ENCODE measurements at regions not wholly inside any gene's neighbourhood (a gene's known extent, or its start where the extent isn't known, plus 50 kb on each side); places are given as distances from the start of the nearest gene placed in this dataset.

- H3K9me3 ChIP-seq (ENCODE audit: control insufficient read depth, low read length): no peaks in the 10 kb centered on the region
- H3K27me3 ChIP-seq (ENCODE audit: control insufficient read depth, insufficient read depth, low read length): no peaks in the 10 kb centered on the region
- H3K36me3 ChIP-seq (ENCODE audit: control insufficient read depth, insufficient read depth, low read length): no peaks in the 10 kb centered on the region
- H3K4me3 ChIP-seq (ENCODE audit: low read length): no peak overlapping the region
- peaks cover 2% of the 10 kb centered on the region for H3K4me1 ChIP-seq (ENCODE audit: control insufficient read depth, insufficient read depth, low read length)
- H3K9ac ChIP-seq (ENCODE audit: low read length): no peak overlapping the region
These were observed 119.9 kb upstream of the ANKRD55 start for GRCh38 chr5:56352808-56353590.

- no peaks in the 10 kb centered on the region for H3K4me1 ChIP-seq (ENCODE audit: control insufficient read depth, insufficient read depth, low read length)
- no peaks in the 10 kb centered on the region for H3K9me3 ChIP-seq (ENCODE audit: control insufficient read depth, low read length)
- H3K36me3 ChIP-seq (ENCODE audit: control insufficient read depth, insufficient read depth, low read length): no peaks in the 10 kb centered on the region
- no peak overlapping the region for H3K9ac ChIP-seq (ENCODE audit: low read length)
- no peak overlapping the region for H3K4me3 ChIP-seq (ENCODE audit: low read length)
- H3K27me3 ChIP-seq (ENCODE audit: control insufficient read depth, insufficient read depth, low read length): no peaks in the 10 kb centered on the region
These were observed 117.6 kb upstream of the ANKRD55 start for GRCh38 chr5:56350597-56351170.

- Histone ChIP-seq H3K9ac (ENCODE audit: low read length) (no peak overlapping the region), H3K4me1 (ENCODE audit: control insufficient read depth, insufficient read depth, low read length) (no peaks in the 10 kb centered on the region), H3K27me3 (ENCODE audit: control insufficient read depth, insufficient read depth, low read length) (no peaks in the 10 kb centered on the region), H3K9me3 (ENCODE audit: control insufficient read depth, low read length) (no peaks in the 10 kb centered on the region), H3K36me3 (ENCODE audit: control insufficient read depth, insufficient read depth, low read length) (no peaks in the 10 kb centered on the region), H3K4me3 (ENCODE audit: low read length) (no peak overlapping the region)
These were observed 117.0 kb upstream of the ANKRD55 start for GRCh38 chr5:56350011-56350596.

GRCh38 chr5:56349461-56349860, 116.3 kb upstream of the ANKRD55 start:
- Histone ChIP-seq H3K9ac (ENCODE audit: low read length) (no peak overlapping the region), H3K36me3 (ENCODE audit: control insufficient read depth, insufficient read depth, low read length) (no peaks in the 10 kb centered on the region), H3K9me3 (ENCODE audit: control insufficient read depth, low read length) (no peaks in the 10 kb centered on the region), H3K4me3 (ENCODE audit: low read length) (no peak overlapping the region), H3K4me1 (ENCODE audit: control insufficient read depth, insufficient read depth, low read length) (no peaks in the 10 kb centered on the region), H3K27me3 (ENCODE audit: control insufficient read depth, insufficient read depth, low read length) (no peaks in the 10 kb centered on the region)

- H3K9me3 ChIP-seq (ENCODE audit: control insufficient read depth, low read length): no peaks in the 10 kb centered on the region
- no peak overlapping the region for H3K9ac ChIP-seq (ENCODE audit: low read length)
- H3K27me3 ChIP-seq (ENCODE audit: control insufficient read depth, insufficient read depth, low read length): no peaks in the 10 kb centered on the region
- no peaks in the 10 kb centered on the region for H3K4me1 ChIP-seq (ENCODE audit: control insufficient read depth, insufficient read depth, low read length)
- H3K36me3 ChIP-seq (ENCODE audit: control insufficient read depth, insufficient read depth, low read length): no peaks in the 10 kb centered on the region
- H3K4me3 ChIP-seq (ENCODE audit: low read length): no peak overlapping the region
These were observed 113.8 kb upstream of the ANKRD55 start for GRCh38 chr5:56346741-56347535.

GRCh38 chr5:56346044-56346710, 113.0 kb upstream of the ANKRD55 start:
- Histone ChIP-seq H3K27me3 (ENCODE audit: control insufficient read depth, insufficient read depth, low read length) (no peaks in the 10 kb centered on the region), H3K4me1 (ENCODE audit: control insufficient read depth, insufficient read depth, low read length) (no peaks in the 10 kb centered on the region), H3K36me3 (ENCODE audit: control insufficient read depth, insufficient read depth, low read length) (no peaks in the 10 kb centered on the region), H3K9ac (ENCODE audit: low read length) (no peak overlapping the region), H3K9me3 (ENCODE audit: control insufficient read depth, low read length) (no peaks in the 10 kb centered on the region), H3K4me3 (ENCODE audit: low read length) (no peak overlapping the region)

GRCh38 chr5:56345352-56345751, 112.2 kb upstream of the ANKRD55 start:
- Histone ChIP-seq H3K36me3 (ENCODE audit: control insufficient read depth, insufficient read depth, low read length) (no peaks in the 10 kb centered on the region), H3K4me1 (ENCODE audit: control insufficient read depth, insufficient read depth, low read length) (no peaks in the 10 kb centered on the region), H3K27me3 (ENCODE audit: control insufficient read depth, insufficient read depth, low read length) (no peaks in the 10 kb centered on the region), H3K9me3 (ENCODE audit: control insufficient read depth, low read length) (no peaks in the 10 kb centered on the region), H3K4me3 (ENCODE audit: low read length) (no peak overlapping the region), H3K9ac (ENCODE audit: low read length) (no peak overlapping the region)

- Histone ChIP-seq H3K36me3 (ENCODE audit: control insufficient read depth, insufficient read depth, low read length) (no peaks in the 10 kb centered on the region), H3K9ac (ENCODE audit: low read length) (no peak overlapping the region), H3K27me3 (ENCODE audit: control insufficient read depth, insufficient read depth, low read length) (no peaks in the 10 kb centered on the region), H3K4me1 (ENCODE audit: control insufficient read depth, insufficient read depth, low read length) (no peaks in the 10 kb centered on the region), H3K9me3 (ENCODE audit: control insufficient read depth, low read length) (no peaks in the 10 kb centered on the region), H3K4me3 (ENCODE audit: low read length) (no peak overlapping the region)
These were observed 111.5 kb upstream of the ANKRD55 start for GRCh38 chr5:56344594-56344993.

GRCh38 chr5:56343988-56344387, 110.9 kb upstream of the ANKRD55 start:
- Histone ChIP-seq H3K9me3 (ENCODE audit: control insufficient read depth, low read length) (no peaks in the 10 kb centered on the region), H3K4me3 (ENCODE audit: low read length) (no peak overlapping the region), H3K27me3 (ENCODE audit: control insufficient read depth, insufficient read depth, low read length) (no peaks in the 10 kb centered on the region), H3K4me1 (ENCODE audit: control insufficient read depth, insufficient read depth, low read length) (no peaks in the 10 kb centered on the region), H3K9ac (ENCODE audit: low read length) (no peak overlapping the region), H3K36me3 (ENCODE audit: control insufficient read depth, insufficient read depth, low read length) (no peaks in the 10 kb centered on the region)

GRCh38 chr5:56342616-56343015, 109.5 kb upstream of the ANKRD55 start:
- Histone ChIP-seq H3K9ac (ENCODE audit: low read length) (no peak overlapping the region), H3K9me3 (ENCODE audit: control insufficient read depth, low read length) (no peaks in the 10 kb centered on the region), H3K4me3 (ENCODE audit: low read length) (no peak overlapping the region), H3K36me3 (ENCODE audit: control insufficient read depth, insufficient read depth, low read length) (no peaks in the 10 kb centered on the region), H3K27me3 (ENCODE audit: control insufficient read depth, insufficient read depth, low read length) (no peaks in the 10 kb centered on the region), H3K4me1 (ENCODE audit: control insufficient read depth, insufficient read depth, low read length) (no peaks in the 10 kb centered on the region)

- Histone ChIP-seq H3K36me3 (ENCODE audit: control insufficient read depth, insufficient read depth, low read length) (no peaks in the 10 kb centered on the region), H3K4me3 (ENCODE audit: low read length) (no peak overlapping the region), H3K27me3 (ENCODE audit: control insufficient read depth, insufficient read depth, low read length) (no peaks in the 10 kb centered on the region), H3K9me3 (ENCODE audit: control insufficient read depth, low read length) (no peaks in the 10 kb centered on the region), H3K4me1 (ENCODE audit: control insufficient read depth, insufficient read depth, low read length) (no peaks in the 10 kb centered on the region), H3K9ac (ENCODE audit: low read length) (no peak overlapping the region)
These were observed 107.3 kb upstream of the ANKRD55 start for GRCh38 chr5:56340196-56340980.

Data from mucosa of stomach (tissue), 1 donor.